Adrenal gland (tissue), 9 donors: ENCODE measurements at regions not wholly inside any gene's neighbourhood (a gene's known extent, or its start where the extent isn't known, plus 50 kb on each side); places are given as distances from the start of the nearest gene placed in this dataset.
"Not testable (repeated sequence)": the region's sequence is repeated elsewhere in the genome, so short reads cannot be mapped to it uniquely, and the experiment has no call there.

ENCODE experiments used
- DNase-seq, 7 donors: peaks; one replicate each; pipeline ENCODE4 v3.0.0-alpha.2; 2019 to 2020
- H3K27ac ChIP-seq, 5 donors: fragments of 200-600 bp; sonication (generic) in 4 of 5; 1 replicate in 3 of 5; 2 replicates in 2 of 5; pipeline versions ENCODE4 v1.5.1 to v1.8.0; 2016 to 2020; ENCODE audit warnings: mild to moderate bottlenecking in 1 of 5
- H3K27me3 ChIP-seq: fragments of 200-600 bp; 2 replicates; pipeline ENCODE4 v1.8.0; 2021
- H3K36me3 ChIP-seq, 2 donors: fragments of 200-600 bp; replicated peaks in 1 of 2; 1 replicate in 1 of 2; 2 replicates in 1 of 2; pipeline versions ENCODE4 v1.5.1 to v1.8.0; 2018 to 2022
- H3K4me1 ChIP-seq, 2 donors: fragments of 200-600 bp; replicated peaks in 1 of 2; 1 replicate in 1 of 2; 2 replicates in 1 of 2; pipeline versions ENCODE4 v1.5.1 to v1.8.0; 2018 to 2021
- H3K4me3 ChIP-seq, 4 donors: fragments of 200-600 bp; sonication (generic) in 3 of 4; one replicate each; pipeline ENCODE4 v1.5.1; 2016 to 2018
- H3K9me3 ChIP-seq, 3 donors: fragments of 200-600 bp; sonication (generic) in 1 of 3; replicated peaks in 1 of 3; 1 replicate in 2 of 3; 2 replicates in 1 of 3; pipeline versions ENCODE4 v1.5.1 to v1.8.0; 2016 to 2021
- POLR2A ChIP-seq, 2 donors: fragments of 450-650 bp; IDR thresholded peaks; one replicate each; pipeline ENCODE4 v1.6.1; 2017; ENCODE audit warnings: antibody characterized with exemption in 2 of 2, mild to moderate bottlenecking in 2 of 2, moderate library complexity in 1 of 2
- WGBS, 4 donors: extraction: QIAGEN DNeasy Blood & Tissue Kit in 2 of 4; methylation state at CpG; one replicate each; pipeline versions ENCODE4 v1.1.5 to v1.1.7; 2013 to 2017; 5-methylcytosine and 5-hydroxymethylcytosine counted together
- intact Hi-C, 2 donors: fragments of 100-400 bp; cut with DNase I; formaldehyde crosslinking; loops; one replicate each; pipeline versions ENCODE4 v1.14.1 to v1.15.0; 2022 to 2023
- TF ChIP-seq, protein P1 (sequence below), 6 experiments: fragments of 450-650 bp in 4 of 6; fragments of 200-600 bp in 2 of 6; sonication (generic) in 1 of 6; IDR thresholded peaks; 1 replicate in 5 of 6; 2 replicates in 1 of 6; pipeline versions ENCODE4 v1.5.1 to v1.8.0; 2016 to 2021; ENCODE audit warnings: antibody characterized with exemption in 6 of 6, mild to moderate bottlenecking in 2 of 6, moderate library complexity in 1 of 6
- donor health status: healthy with polysubstance abuse.
- donor health status: Bipolar disorder and iron deficiency.
- donor health status: DM: yes; HTN: yes; CAD: no.
- donor health status: DM: no; HTN: no; CAD: no.
- donor health status: DM: no; HTN: no; CAD: no.

DNA sequence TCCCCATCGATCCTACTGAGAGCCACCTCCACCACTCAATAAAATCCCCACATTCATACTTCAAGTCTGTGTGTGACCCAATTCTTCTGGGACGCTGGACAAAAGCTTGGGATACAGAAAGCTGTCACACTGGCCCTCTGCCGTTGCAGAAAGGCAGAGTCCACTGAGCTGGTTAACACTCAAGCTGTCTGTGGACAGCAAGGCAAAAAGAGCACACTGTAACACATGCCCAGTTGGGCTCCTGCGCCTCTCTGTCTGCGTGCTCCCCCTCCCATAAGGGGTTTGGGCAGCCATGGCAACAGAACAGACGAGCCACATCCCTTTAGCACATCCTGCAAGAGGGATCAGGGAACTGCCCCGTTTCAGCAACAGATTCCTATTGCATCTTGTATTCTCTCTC is 106.9 kb upstream of the RGPD4 start:
- no peak for DNase-seq
- no peak overlapping the region for H3K4me3 ChIP-seq
- TF ChIP-seq, protein P1, sequence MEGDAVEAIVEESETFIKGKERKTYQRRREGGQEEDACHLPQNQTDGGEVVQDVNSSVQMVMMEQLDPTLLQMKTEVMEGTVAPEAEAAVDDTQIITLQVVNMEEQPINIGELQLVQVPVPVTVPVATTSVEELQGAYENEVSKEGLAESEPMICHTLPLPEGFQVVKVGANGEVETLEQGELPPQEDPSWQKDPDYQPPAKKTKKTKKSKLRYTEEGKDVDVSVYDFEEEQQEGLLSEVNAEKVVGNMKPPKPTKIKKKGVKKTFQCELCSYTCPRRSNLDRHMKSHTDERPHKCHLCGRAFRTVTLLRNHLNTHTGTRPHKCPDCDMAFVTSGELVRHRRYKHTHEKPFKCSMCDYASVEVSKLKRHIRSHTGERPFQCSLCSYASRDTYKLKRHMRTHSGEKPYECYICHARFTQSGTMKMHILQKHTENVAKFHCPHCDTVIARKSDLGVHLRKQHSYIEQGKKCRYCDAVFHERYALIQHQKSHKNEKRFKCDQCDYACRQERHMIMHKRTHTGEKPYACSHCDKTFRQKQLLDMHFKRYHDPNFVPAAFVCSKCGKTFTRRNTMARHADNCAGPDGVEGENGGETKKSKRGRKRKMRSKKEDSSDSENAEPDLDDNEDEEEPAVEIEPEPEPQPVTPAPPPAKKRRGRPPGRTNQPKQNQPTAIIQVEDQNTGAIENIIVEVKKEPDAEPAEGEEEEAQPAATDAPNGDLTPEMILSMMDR (IDR thresholded peaks at IDR 0.05), result no peak
- TF ChIP-seq POLR2A (IDR thresholded peaks at IDR 0.05), result no peak
- no peaks in the 10 kb centered on the region for H3K4me1 ChIP-seq
- intact Hi-C loops, result no loop called here
- WGBS, 4 donors, result 58 to 72% (median 67%) methylated on average over 6 to 7 of the region's 7 CpGs
- H3K36me3 ChIP-seq, result no peaks in the 10 kb centered on the region
- no peaks in the 10 kb centered on the region for H3K27me3 ChIP-seq
- H3K9me3 ChIP-seq, result no peaks in the 10 kb centered on the region
- H3K27ac ChIP-seq, result no peak overlapping the region

DNA sequence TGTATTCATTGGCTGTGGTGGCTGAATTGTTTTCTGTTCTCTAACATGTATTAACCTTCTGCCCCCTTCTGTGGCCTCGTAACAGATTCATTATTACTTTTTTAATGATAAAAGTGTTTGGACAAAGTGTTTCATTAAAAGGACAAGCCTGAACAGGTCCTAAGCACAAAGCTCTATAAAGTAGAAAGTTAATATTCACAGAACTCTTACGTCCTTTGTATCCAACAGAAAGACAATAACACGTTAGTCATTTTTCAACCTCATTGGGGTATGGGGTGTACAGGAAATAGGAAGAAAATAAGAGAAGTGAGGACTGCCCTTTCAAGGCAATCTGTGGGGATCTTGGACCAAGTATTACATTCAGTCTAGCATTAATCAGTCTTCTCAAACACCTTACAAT is 105.5 kb upstream of the RGPD4 start:
- 65 to 71% (median 69%) methylated on average over 3 of the region's 3 CpGs for WGBS, 4 donors
- no peak for DNase-seq
- Histone ChIP-seq H3K27ac (no peak overlapping the region), H3K9me3 (no peaks in the 10 kb centered on the region), H3K4me1 (no peaks in the 10 kb centered on the region), H3K27me3 (no peaks in the 10 kb centered on the region), H3K4me3 (no peak overlapping the region), H3K36me3 (no peaks in the 10 kb centered on the region)
- intact Hi-C loops, result no loop called here
- TF ChIP-seq POLR2A (IDR thresholded peaks at IDR 0.05), result no peak
- TF ChIP-seq, protein P1 (IDR thresholded peaks at IDR 0.05), result no peak

DNA sequence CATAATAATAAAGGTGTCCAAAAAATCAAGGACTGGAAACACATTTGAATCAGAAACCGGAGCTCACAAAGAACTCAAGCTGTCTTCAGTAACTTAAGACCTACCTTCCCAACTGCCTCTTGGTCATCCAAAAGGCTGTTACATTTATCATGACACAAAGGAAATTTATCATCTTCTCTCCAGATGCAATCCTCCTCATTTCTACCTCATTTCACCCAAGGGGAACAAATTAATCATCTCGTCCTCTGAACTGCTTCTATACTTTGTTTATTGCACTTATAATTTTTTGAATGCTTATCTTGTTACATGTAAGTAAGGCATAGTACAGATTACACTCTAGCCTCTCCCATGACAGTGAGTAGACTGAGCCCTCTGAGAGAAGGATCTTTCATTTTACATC is 105.1 kb upstream of the RGPD4 start:
- intact Hi-C loops, result no loop called here
- 57 to 65% (median 62%) methylated on average over 2 of the region's 2 CpGs for WGBS, 4 donors
- TF ChIP-seq, protein P1 (IDR thresholded peaks at IDR 0.05), result no peak
- TF ChIP-seq POLR2A (IDR thresholded peaks at IDR 0.05), result no peak
- no peak for DNase-seq
- Histone ChIP-seq H3K27ac (no peak overlapping the region), H3K27me3 (no peaks in the 10 kb centered on the region), H3K4me1 (no peaks in the 10 kb centered on the region), H3K9me3 (no peaks in the 10 kb centered on the region), H3K36me3 (no peaks in the 10 kb centered on the region), H3K4me3 (no peak overlapping the region)

DNA sequence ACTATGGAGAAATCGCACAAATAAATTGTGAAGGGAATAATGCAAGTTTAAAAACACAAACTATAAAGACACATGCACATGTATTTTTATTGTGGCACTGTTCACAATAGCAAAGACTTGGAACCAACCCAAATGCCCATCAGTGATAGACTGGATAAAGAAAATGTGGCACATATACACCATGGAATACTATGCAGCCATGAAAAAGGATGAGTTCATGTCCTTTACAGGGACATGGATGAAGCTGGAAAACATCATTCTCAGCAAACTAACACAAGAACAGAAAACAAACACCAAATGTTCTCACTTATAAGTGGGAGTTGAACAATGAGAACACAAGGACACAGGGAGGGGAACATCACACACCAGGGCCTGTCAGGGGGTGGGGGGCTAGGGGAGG is 100.9 kb upstream of the RGPD4 start:
- H3K4me1 ChIP-seq, H3K36me3 ChIP-seq, H3K27ac ChIP-seq, intact Hi-C loops, H3K4me3 ChIP-seq, H3K9me3 ChIP-seq, DNase-seq, H3K27me3 ChIP-seq: not testable (repeated sequence)
- WGBS, 4 donors, result 86 to 95% (median 90%) methylated on average over 1 of the region's 1 CpG

DNA sequence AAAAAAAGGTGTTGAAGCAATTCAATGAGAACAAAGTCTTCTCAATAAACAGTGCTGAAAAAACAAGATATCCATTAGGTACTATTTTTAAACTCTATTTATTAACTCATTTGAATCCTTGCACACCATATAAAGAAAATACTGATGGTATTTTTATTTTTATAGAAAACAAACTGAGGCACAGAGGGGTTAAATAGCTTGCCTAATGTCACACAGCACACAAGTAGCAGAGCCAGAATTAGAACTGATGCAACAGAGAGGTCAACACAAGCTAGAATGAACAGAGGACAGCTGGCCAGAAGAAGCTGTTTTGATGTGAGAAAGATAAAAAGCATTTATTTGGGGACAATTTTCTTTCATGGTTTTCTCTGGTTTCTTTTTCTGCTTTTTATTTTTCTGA is 99.4 kb upstream of the RGPD4 start:
- no peak for DNase-seq
- H3K4me3 ChIP-seq, result no peak overlapping the region
- TF ChIP-seq, protein P1 (IDR thresholded peaks at IDR 0.05), result no peak
- TF ChIP-seq POLR2A (IDR thresholded peaks at IDR 0.05), result no peak
- H3K4me1 ChIP-seq, result no peaks in the 10 kb centered on the region
- no peak overlapping the region for H3K27ac ChIP-seq
- no peaks in the 10 kb centered on the region for H3K27me3 ChIP-seq
- no peaks in the 10 kb centered on the region for H3K9me3 ChIP-seq
- intact Hi-C loops, result no loop called here
- no peaks in the 10 kb centered on the region for H3K36me3 ChIP-seq
